ENCODE measurements at regions not wholly inside any gene's neighbourhood (a gene's known extent, or its start where the extent isn't known, plus 50 kb on each side); places are given as distances from the start of the nearest gene placed in this dataset.

- no peak for DNase-seq
These were observed 50.9 kb upstream of the CPNE8 start for GRCh38 chr12:38956337-38956736.

Data from NCI-H69 (cell line).